ENCODE measurements at regions not wholly inside any gene's neighbourhood (a gene's known extent, or its start where the extent isn't known, plus 50 kb on each side); places are given as distances from the start of the nearest gene placed in this dataset.

DNA sequence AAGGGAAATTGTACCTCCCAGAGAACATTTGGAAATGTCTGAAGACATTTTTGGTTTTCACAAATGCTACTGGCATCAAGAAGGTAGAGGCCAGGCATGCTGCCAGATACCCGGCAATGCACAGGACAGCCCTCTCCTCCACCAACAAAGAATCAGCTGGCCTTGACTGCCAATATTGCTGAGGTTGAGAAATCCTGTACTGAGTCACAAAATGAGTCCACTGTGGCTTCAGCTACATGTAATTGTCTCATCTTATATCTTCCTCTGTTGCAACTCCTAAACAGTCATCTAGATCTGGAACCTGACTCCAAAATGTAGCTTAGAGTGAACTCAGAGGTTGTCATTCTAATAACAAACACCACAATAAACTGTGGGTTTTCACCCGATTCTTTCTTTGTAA lies 327.5 kb upstream of the POGK start:
- DNase-seq (no peak), ATAC-seq (no peak)
- H3K27me3 ChIP-seq = no peaks in the 10 kb centered on the region
- intact Hi-C loops (cut with DNase I) = no loop called here
- no peaks in the 10 kb centered on the region for H3K4me1 ChIP-seq
- H3K4me3 ChIP-seq = no peak overlapping the region
- peaks cover 0 to 14% (median 7%) of the 10 kb centered on the region in 12 donors for H3K9me3 ChIP-seq
- H3K36me3 ChIP-seq = no peaks in the 10 kb centered on the region
- 74 to 82% (median 76%) methylated on average over 2 of the region's 2 CpGs for WGBS, 4 donors
- H3K27ac ChIP-seq = no peak overlapping the region
- TF ChIP-seq, protein P1, sequence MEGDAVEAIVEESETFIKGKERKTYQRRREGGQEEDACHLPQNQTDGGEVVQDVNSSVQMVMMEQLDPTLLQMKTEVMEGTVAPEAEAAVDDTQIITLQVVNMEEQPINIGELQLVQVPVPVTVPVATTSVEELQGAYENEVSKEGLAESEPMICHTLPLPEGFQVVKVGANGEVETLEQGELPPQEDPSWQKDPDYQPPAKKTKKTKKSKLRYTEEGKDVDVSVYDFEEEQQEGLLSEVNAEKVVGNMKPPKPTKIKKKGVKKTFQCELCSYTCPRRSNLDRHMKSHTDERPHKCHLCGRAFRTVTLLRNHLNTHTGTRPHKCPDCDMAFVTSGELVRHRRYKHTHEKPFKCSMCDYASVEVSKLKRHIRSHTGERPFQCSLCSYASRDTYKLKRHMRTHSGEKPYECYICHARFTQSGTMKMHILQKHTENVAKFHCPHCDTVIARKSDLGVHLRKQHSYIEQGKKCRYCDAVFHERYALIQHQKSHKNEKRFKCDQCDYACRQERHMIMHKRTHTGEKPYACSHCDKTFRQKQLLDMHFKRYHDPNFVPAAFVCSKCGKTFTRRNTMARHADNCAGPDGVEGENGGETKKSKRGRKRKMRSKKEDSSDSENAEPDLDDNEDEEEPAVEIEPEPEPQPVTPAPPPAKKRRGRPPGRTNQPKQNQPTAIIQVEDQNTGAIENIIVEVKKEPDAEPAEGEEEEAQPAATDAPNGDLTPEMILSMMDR (IDR thresholded peaks at IDR 0.05) = no peak
- no peak for TF ChIP-seq POLR2A (IDR thresholded peaks at IDR 0.05)

DNA sequence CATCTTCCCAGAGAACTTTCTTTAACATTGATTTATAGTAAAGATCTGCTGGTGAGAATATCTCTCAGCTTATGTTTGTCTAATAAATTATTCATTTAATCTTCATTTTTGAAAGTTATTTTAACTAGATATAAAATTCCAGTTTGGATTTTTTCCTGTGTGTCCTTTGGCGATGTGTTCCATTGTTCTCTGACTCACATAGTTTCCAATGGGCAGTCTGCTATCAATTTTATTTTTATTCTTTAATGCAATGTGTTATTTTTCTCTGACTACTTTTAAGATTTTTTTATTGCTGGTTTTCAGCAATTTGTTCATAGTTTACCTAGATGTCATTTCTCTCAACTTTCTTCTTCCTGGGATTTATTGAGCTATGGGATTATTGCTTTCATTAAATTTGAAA lies 325.2 kb upstream of the POGK start:
- WGBS, 4 donors = 90 to 96% (median 90%) methylated on average over 1 of the region's 1 CpG
- peaks cover 0 to 9% (median 0%) of the 10 kb centered on the region in 9 donors for H3K27me3 ChIP-seq
- H3K27ac ChIP-seq = no peak overlapping the region
- H3K4me1 ChIP-seq = no peaks in the 10 kb centered on the region
- intact Hi-C loops (cut with DNase I) = no loop called here
- TF ChIP-seq, protein P1 (IDR thresholded peaks at IDR 0.05) = no peak
- no peak for TF ChIP-seq POLR2A (IDR thresholded peaks at IDR 0.05)
- no peak overlapping the region for H3K4me3 ChIP-seq
- DNase-seq (no peak), ATAC-seq (no peak)
- peaks cover 0 to 14% (median 7%) of the 10 kb centered on the region in 12 donors for H3K9me3 ChIP-seq
- no peaks in the 10 kb centered on the region for H3K36me3 ChIP-seq

DNA sequence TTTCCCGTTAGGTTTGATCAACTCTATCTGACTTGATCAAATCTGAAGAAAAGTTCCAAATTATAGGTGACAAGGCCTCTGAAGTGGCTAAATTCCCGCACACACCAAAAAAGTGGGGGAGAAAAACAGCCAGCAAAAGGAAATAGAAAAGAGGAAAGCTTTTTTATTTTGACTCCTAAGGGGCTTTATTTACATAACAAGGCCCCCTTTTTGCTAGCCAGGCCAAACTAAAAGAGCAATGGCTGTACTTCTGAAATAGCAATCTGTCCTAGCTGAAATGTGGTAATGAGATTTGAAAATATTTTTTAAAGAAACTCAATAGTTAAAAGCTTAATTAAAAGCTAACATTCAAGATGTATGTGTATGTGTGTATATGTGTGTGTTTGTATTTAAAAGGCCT lies 311.5 kb upstream of the POGK start:
- H3K27me3 ChIP-seq = no peaks in the 10 kb centered on the region
- TF ChIP-seq, protein P1 (IDR thresholded peaks at IDR 0.05) = no peak
- TF ChIP-seq POLR2A (IDR thresholded peaks at IDR 0.05) = no peak

DNA sequence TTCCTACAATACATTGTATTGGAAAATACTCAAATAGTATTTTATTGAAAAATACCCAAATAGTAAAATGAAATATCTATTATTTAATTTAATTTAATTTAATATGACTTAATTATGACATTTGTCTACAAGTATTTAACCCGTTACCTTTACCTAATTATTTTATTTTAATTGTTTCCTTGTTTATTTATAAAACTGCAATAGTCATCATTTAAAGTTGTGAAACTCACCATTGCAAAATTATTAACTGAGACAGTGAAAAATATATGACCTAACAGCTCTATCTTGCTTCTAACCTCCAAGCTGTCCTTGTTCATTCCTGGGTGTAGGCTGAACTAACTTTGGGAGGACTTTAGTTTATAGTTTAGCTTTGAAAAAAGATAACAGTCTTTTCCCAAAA lies 300.6 kb upstream of the POGK start:
- no peak overlapping the region for H3K4me3 ChIP-seq
- no peaks in the 10 kb centered on the region for H3K27me3 ChIP-seq
- WGBS, 4 donors = 46 to 61% (median 50%) methylated on average over 1 of the region's 1 CpG
- DNase-seq (no peak), ATAC-seq (no peak)
- TF ChIP-seq POLR2A (IDR thresholded peaks at IDR 0.05) = no peak
- TF ChIP-seq, protein P1 (IDR thresholded peaks at IDR 0.05) = no peak
- H3K36me3 ChIP-seq = no peaks in the 10 kb centered on the region
- intact Hi-C loops (cut with DNase I) = no loop called here
- H3K4me1 ChIP-seq = no peaks in the 10 kb centered on the region
- peaks cover 0 to 8% (median 0%) of the 10 kb centered on the region in 12 donors for H3K9me3 ChIP-seq
- no peak overlapping the region for H3K27ac ChIP-seq

More for the DNA sequence above, 311.5 kb upstream of the POGK start:
- Histone ChIP-seq H3K36me3 (no peaks in the 10 kb centered on the region), H3K9me3 (no peaks in the 10 kb centered on the region), H3K27ac (no peak overlapping the region), H3K4me1 (no peaks in the 10 kb centered on the region), H3K4me3 (no peak overlapping the region)
- ATAC-seq = no peak
- intact Hi-C loops (cut with DNase I) = loop anchor here in 1 of 10 donors (5.0 kb wide), 1 partner anchor 290 kb away; no protein-coding TSS in a partner anchor
- 50 to 59% (median 54%) methylated on average over 2 of the region's 2 CpGs for WGBS, 4 donors
- DNase-seq = no peak
